HG03457 (cell line): ENCODE measurements at regions not wholly inside any gene's neighbourhood (a gene's known extent, or its start where the extent isn't known, plus 50 kb on each side); places are given as distances from the start of the nearest gene placed in this dataset.

Experiments used
- ATAC-seq: cut with Tn5 transposase; IDR thresholded peaks from one replicate; pipeline ENCODE4 v1.9.1; 2021; ENCODE audit warnings: moderate number of reproducible peaks; ENCODE audit not compliant: unreplicated experiment

GRCh38 chr7:109996411-109996810 lies 1094.5 kb upstream of the LRRN3 start:
- ATAC-seq: no peak

- ATAC-seq: no peak
Measured at GRCh38 chr7:109996927-109997326, 1094.0 kb upstream of the LRRN3 start.

DNA sequence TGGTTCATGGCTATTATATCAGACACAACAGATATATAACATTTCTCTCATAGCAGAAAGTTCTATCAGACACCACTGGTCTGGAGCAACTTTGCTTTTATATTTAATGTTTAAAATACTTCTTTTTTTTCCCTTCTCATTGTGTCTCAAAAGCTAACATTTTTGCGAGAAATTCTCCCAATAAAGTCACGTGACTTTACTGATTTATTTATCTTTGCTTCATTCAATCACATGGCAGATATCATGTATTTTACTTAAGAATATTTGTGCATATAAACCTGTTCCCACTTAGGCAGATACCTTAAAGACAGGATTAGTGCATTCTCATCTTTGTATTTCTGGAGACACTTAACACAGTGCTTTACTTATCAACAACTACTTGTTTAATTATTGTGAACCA lies 1093.1 kb upstream of the LRRN3 start:
- no peak for ATAC-seq

DNA sequence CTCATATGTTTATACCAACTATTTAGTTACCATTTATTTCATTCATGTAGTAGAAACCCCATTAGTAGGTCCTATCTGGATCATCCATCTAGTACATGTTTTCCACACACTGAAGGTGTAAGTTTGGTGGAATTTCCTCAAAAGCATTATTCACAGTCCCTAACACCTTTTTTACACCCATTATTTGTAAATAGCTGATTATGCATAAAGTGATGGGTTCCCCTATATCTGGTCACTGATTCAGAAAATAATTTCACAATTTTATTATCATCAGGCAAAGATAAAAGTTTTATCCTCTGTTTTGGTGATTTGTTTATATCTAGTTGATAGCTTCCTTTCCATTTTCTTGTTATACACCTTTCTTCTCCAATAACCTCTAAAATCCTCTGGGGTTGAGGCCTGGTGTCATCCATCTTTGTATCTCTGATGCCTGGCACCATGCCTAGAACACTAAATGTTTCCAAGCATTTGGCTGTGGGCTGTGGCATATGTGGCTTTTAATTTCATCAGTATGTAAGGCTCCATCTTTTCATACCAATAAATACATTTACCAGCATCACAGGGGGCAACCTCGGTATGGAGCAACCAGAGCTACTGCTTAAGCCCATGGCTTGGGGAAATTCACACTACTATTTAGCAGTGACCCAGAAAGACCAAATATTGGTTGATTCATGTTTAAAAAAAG lies 1089.5 kb upstream of the LRRN3 start:
- no peak for ATAC-seq

DNA sequence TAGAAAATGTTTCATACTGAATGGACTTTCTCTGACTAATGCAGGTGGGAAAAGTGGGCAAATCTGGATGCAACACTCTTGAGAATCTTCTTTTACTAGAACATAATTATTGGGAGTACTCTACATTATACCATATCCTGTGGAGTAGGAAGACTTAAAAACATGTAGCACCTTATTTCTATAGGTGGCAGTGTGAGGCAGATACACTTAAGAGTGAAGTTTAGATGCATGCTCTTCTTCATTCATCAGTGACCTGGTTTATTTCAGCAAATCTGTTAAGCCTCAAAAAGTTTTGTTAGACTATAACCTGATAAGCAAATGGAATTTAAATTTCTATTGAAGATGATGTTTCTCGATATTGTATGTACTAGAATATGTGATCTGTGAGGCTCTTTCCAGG lies 1087.1 kb upstream of the LRRN3 start:
- no peak for ATAC-seq

- ATAC-seq: no peak
Measured at GRCh38 chr7:110007320-110008063, 1083.4 kb upstream of the LRRN3 start.

DNA sequence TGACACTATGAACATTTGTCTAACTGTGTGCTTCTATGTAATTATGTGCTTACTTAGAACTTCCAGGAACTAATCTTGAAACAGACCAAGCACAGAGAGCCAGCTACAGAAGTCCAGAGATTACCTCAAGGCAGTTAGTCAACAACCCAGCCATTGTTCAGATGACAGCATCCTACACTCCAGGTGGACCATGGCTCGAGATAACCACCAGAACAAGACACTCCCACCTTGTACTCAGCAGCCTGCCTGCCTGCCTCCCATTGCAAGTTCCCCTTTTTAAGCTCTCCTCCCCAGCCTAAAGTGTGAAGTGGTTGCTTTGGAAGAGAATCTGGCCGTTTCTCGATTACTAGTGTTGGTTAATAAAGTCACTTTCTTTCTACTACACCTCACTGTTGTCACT lies 1080.6 kb upstream of the LRRN3 start:
- no peak for ATAC-seq

DNA sequence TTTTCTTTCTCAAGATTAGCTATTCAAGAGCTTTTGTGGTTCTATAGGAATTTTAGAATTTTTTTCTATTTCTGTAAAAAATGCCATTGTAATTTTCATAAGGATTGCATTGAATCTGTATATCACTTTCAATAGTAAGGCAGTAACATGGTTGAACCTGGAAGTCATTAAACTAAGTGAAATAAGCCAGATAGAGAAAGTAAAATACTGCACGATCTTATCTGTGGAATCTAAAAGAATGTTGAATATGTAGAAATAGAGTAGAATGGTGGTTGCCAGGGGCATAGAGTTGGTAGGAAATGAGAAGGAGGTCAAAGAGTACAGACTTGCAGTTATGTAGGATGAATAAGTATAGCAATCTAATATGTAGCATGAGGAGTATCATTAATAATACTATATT lies 1073.5 kb upstream of the LRRN3 start:
- no peak for ATAC-seq

- no peak for ATAC-seq
Measured at GRCh38 chr7:110027385-110027784, 1063.5 kb upstream of the LRRN3 start.

GRCh38 chr7:110043519-110043918 lies 1047.4 kb upstream of the LRRN3 start:
- no peak for ATAC-seq

- ATAC-seq: no peak
Measured at GRCh38 chr7:110050785-110051184, 1040.1 kb upstream of the LRRN3 start.

DNA sequence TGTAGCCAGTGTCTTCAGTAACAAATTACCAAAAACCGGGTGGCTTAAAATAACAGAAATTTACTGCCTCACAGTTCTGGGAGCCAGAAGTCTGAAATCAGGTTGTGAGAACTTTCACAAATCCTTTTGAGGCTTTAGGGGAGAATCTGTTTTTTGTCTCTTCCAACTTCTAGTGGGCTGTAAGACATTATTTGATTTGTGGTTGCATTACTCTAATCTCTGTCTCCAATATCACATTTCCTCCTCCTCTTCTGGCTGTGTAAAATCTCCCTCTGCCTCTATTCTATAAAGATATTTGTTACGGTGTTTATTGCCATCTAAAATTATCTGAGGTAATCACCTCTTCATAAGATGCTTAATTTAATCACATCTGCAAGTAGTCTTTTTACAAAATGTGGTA lies 1039.6 kb upstream of the LRRN3 start:
- ATAC-seq: no peak

DNA sequence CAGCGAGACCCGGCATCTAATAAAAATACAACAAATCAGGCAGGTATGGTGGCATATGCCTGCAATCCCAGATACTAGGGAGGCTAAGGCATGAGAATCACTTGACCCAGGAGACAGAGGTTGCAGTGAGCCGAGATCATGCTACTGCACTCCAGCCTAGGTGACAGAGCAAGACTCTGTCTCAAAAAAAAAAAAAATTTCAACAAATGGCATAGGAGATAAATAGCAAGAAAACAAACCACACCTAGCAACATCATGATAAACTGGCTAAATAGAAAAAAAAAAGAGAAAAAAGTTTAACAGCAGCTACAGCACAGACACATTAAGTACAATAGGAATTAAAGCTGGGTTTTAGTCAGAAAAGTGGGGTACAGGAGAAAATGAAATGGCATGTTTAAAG lies 1034.6 kb upstream of the LRRN3 start:
- no peak for ATAC-seq

DNA sequence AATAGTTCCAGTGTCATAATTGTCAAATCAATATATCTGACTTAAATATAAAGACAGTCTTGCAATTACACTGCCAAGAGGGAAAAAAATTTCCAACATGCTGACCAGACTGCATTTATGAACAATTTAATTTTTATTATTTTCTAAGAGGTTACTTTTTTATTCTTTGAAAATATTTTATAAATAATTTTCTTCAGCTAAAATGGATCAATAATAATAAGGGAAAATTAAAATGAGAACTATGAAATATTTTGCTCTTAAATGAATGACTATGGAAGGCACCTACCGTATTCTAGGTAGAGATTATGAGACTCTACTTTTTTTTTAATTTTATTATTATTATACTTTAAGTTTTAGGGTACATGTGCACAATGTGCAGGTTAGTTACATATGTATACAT lies 1032.5 kb upstream of the LRRN3 start:
- ATAC-seq: no peak

- ATAC-seq: no peak
Measured at GRCh38 chr7:110061387-110061786, 1029.5 kb upstream of the LRRN3 start.

- no peak for ATAC-seq
Measured at GRCh38 chr7:110065121-110065520, 1025.8 kb upstream of the LRRN3 start.

DNA sequence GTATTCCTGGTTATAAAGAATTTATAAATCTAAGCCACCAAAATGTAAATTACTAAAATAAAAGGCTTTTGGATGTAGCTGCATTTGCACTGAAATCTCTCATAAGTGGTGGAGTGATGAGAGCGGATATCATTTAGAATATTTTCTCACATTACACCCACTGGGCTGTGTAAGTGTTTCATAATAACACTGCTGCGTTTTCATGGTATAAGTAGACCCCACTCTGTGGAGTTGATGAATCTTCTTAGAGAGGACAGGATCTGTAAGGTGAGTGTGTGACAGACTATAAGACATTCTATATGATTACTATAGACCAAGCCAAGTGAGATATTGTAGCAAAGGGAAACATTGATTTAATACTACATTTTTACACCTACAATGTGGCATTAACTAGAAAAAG lies 1024.1 kb upstream of the LRRN3 start:
- ATAC-seq: no peak

DNA sequence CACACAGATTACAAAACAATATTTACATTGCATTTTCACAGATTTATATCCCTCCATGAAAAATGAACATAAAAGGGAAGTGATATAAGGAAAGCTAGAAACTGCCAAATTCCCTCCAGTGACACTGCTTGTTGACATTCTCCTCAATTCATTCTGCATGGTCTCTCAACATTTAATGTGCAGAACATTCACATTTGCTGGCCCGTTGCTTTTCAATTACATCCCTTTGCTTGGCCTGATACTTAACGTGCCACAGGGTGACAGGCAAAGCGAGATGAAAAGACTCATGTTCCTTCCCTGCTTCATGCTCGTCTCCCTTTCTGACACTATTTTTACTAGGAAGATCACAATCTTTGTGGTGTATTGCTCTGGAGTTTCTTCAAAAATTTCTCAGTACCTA lies 1019.7 kb upstream of the LRRN3 start:
- no peak for ATAC-seq

DNA sequence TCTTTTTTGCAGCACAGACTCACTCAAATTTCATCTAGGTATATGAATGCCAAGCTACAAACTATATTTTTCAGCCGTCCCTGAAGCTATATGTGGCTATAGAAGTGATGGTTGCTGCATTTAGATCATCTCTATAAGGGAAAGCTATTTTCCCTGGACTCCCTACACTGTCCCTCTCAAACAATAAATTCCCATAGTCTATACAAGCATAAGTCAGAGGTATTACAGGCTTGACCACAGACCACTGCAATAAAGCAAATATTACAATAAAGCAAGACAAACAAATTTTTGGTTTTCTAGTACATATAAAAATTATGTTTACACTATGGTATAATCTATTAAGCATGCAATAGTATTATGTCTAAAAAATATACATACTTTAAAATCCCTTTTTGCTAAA lies 1015.5 kb upstream of the LRRN3 start:
- no peak for ATAC-seq

- no peak for ATAC-seq
Measured at GRCh38 chr7:110076194-110076593, 1014.7 kb upstream of the LRRN3 start.

DNA sequence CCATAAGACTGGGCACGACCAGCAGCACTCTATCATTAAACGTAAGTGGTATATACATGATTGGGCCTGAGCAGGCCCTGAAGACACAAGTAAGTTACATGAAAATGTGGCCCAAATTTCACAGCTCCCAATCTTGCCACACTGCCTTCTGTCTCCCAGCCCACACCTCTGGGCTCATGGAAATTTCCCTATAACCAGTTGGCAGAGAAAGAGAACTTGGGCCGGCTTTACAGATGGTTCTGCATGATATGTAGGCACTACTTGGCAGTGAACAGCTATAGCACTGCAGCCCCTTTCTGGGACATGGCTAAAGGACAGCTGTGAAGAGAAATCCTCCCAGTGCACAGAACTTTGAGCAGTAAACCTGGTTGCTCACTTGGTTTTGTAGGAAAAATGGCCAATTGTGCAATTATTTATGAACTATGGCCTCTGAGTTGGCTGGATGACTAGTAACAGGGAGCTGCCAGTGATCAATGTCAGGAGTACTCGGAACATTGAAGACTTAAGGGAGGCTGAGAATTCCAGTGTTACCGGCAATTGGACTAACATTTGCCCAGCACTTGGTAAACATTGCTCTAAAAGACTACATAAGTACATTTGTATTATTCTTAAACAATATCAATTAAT lies 1006.6 kb upstream of the LRRN3 start:
- ATAC-seq: no peak

DNA sequence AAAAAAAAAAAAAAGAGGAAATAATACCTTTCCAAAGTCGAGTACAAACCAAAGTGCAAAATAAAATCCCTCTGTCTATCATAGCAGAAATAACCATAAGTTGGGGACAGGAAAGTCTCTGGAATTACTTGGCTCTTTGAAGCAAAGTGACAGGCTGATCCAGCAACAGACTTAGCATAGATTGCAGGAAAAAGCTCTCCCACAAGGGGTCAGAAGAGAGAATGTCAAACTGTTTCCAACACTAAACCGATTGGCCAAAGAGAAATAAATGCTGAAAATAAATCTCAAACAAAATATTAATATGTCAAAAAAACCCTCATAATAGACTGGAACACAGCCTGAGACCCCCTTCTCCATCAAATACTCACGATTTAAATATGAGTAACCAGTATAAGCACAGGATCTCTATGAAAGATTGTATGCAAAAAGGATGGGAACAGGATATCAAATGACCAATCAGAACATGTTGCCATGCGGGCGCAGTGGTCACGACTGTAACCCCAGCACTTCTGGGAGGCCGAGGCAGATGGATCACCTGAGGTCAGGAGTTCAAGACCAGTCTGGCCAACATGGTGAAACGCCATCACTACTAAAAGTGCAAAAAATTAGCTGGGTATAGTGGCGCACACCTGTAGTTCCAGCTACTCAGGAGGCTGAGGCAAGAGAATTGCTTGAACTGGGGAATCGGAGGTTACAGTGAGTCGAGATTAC lies 1000.7 kb upstream of the LRRN3 start:
- ATAC-seq: no peak
